Trophoblast cell (in vitro differentiated cells and primary cell): ENCODE measurements at regions not wholly inside any gene's neighbourhood (a gene's known extent, or its start where the extent isn't known, plus 50 kb on each side); places are given as distances from the start of the nearest gene placed in this dataset.
"Not testable (repeated sequence)": the region's sequence is repeated elsewhere in the genome, so short reads cannot be mapped to it uniquely, and the experiment has no call there.

Experiments used
- DNase-seq, 2 donors: peaks; one replicate each; pipeline ENCODE4 v3.0.0-alpha.2; 2016
- H2AFZ ChIP-seq: 2 replicates; pipeline ENCODE4 v1.6.1; 2013; ENCODE audit warnings: low read length, moderate library complexity, mild to moderate bottlenecking; ENCODE audit not compliant: insufficient read depth, poor library complexity
- H2AK5ac ChIP-seq: 2 replicates; pipeline ENCODE4 v1.6.1; 2013; ENCODE audit warnings: mild to moderate bottlenecking, low read length
- H2BK120ac ChIP-seq: 2 replicates; pipeline ENCODE4 v1.6.1; 2013; ENCODE audit warnings: low read length, mild to moderate bottlenecking, moderate library complexity; ENCODE audit not compliant: insufficient read depth, poor library complexity
- H2BK12ac ChIP-seq: 2 replicates; pipeline ENCODE4 v1.6.1; 2013; ENCODE audit warnings: mild to moderate bottlenecking, low read length, moderate library complexity
- H2BK5ac ChIP-seq: 2 replicates; pipeline ENCODE4 v1.6.1; 2013; ENCODE audit warnings: low read length, low read depth, moderate library complexity, mild to moderate bottlenecking; ENCODE audit not compliant: poor library complexity
- H3K14ac ChIP-seq: 2 replicates; pipeline ENCODE4 v1.6.1; 2013; ENCODE audit warnings: mild to moderate bottlenecking, low read length
- H3K18ac ChIP-seq: 2 replicates; pipeline ENCODE4 v1.6.1; 2013; ENCODE audit warnings: mild to moderate bottlenecking, low read length
- H3K23ac ChIP-seq: 2 replicates; pipeline ENCODE4 v1.6.1; 2013; ENCODE audit warnings: low read length
- H3K27ac ChIP-seq: 2 replicates; pipeline ENCODE4 v1.5.1; 2013; ENCODE audit warnings: low read depth, mild to moderate bottlenecking, inconsistent platforms, low read length, moderate library complexity
- H3K27me3 ChIP-seq: 2 replicates; pipeline ENCODE4 v1.6.1; 2013; ENCODE audit warnings: inconsistent platforms, mild to moderate bottlenecking, low read length, moderate library complexity; ENCODE audit not compliant: insufficient read depth
- H3K36me3 ChIP-seq, 2 experiments: 1 replicate in 1 of 2; 2 replicates in 1 of 2; pipeline ENCODE4 v1.6.1; 2013; ENCODE audit warnings: low read length in 2 of 2, mild to moderate bottlenecking in 2 of 2, moderate library complexity in 1 of 2; ENCODE audit not compliant: insufficient read depth in 2 of 2, control insufficient read depth in 1 of 2
- H3K4ac ChIP-seq: 2 replicates; pipeline ENCODE4 v1.6.1; 2013; ENCODE audit warnings: low read depth, mild to moderate bottlenecking, low read length, moderate library complexity
- H3K4me1 ChIP-seq, 2 experiments: 1 replicate in 1 of 2; 2 replicates in 1 of 2; pipeline ENCODE4 v1.6.1; 2013; ENCODE audit warnings: low read length in 2 of 2, mild to moderate bottlenecking in 2 of 2, moderate library complexity in 1 of 2; ENCODE audit not compliant: insufficient read depth in 2 of 2, control insufficient read depth in 1 of 2
- H3K4me2 ChIP-seq: 2 replicates; pipeline ENCODE4 v1.6.1; 2013; ENCODE audit warnings: inconsistent platforms, mild to moderate bottlenecking, low read length, moderate library complexity
- H3K4me3 ChIP-seq: 2 replicates; pipeline ENCODE4 v1.5.1; 2013; ENCODE audit warnings: mild to moderate bottlenecking, low read depth, low read length, inconsistent platforms
- H3K79me1 ChIP-seq: one replicate; pipeline ENCODE4 v1.6.1; 2013; ENCODE audit warnings: low read length
- H3K79me2 ChIP-seq: 2 replicates; pipeline ENCODE4 v1.6.1; 2013; ENCODE audit warnings: low read length, mild to moderate bottlenecking; ENCODE audit not compliant: control insufficient read depth, insufficient read depth, poor library complexity
- H3K9ac ChIP-seq: 2 replicates; pipeline ENCODE4 v1.6.1; 2013; ENCODE audit warnings: mild to moderate bottlenecking, low read length
- H3K9me3 ChIP-seq: 2 replicates; pipeline ENCODE4 v1.6.1; 2013; ENCODE audit warnings: low read depth, mild to moderate bottlenecking, control low read depth, inconsistent platforms, low read length; ENCODE audit not compliant: insufficient read depth
- H4K12ac ChIP-seq: 2 replicates; pipeline ENCODE4 v1.6.1; 2013; ENCODE audit warnings: low read depth, mild to moderate bottlenecking, low read length, moderate library complexity
- H4K8ac ChIP-seq: 2 replicates; pipeline ENCODE4 v1.6.1; 2013; ENCODE audit warnings: low read depth, mild to moderate bottlenecking, low read length, moderate library complexity
- H4K91ac ChIP-seq: one replicate; pipeline ENCODE4 v1.6.1; 2013; ENCODE audit warnings: low read depth, mild to moderate bottlenecking, low read length, moderate library complexity
- WGBS: extraction: QIAGEN DNeasy Blood & Tissue Kit; methylation state at CpG from one replicate; pipeline ENCODE4 v1.1.7; 2013; ENCODE audit warnings: missing lambda C conversion rate; ENCODE audit not compliant: insufficient read length, insufficient coverage; ENCODE audit errors: extremely low coverage; 5-methylcytosine and 5-hydroxymethylcytosine counted together

DNA sequence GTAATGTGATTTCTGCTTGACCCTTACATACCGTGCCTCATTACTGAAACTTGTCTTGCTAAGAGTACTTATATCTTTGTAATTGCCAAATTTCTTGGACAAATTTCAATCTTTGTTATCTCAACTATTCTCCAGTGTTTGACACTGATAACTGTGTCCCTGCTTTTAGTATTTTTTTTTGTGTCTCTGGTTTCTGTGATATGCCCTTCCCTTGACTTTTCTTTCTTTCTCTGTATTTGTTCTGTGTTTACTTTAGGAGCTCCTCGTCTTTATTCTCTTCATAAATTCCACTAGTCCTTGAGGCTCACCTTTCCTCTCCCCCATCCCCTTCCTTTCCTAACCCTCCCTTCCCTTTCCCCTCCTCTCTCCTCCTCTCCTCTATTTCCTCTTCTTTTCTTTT lies 123.7 kb upstream of the FBXL17 start:
- H3K9me3 ChIP-seq: peaks cover 4% of the 10 kb centered on the region
- H3K9ac ChIP-seq: no peak overlapping the region
- H3K4ac ChIP-seq: no peak overlapping the region
- H3K4me2 ChIP-seq: no peak overlapping the region
- no peak for DNase-seq
- no peak overlapping the region for H3K27ac ChIP-seq
- H4K91ac ChIP-seq: no peak overlapping the region
- no peak overlapping the region for H3K4me3 ChIP-seq
- no peak overlapping the region for H2BK120ac ChIP-seq
- H3K79me1 ChIP-seq: no peaks in the 10 kb centered on the region
- no peak overlapping the region for H4K8ac ChIP-seq
- no CpG with 5 or more reads among the region's 2 CpGs for WGBS
- H2BK5ac ChIP-seq: no peak overlapping the region
- H4K12ac ChIP-seq: no peak overlapping the region
- no peaks in the 10 kb centered on the region for H3K27me3 ChIP-seq
- H3K14ac ChIP-seq: no peak overlapping the region
- H3K79me2 ChIP-seq: no peaks in the 10 kb centered on the region
- H3K23ac ChIP-seq: no peak overlapping the region
- H2BK12ac ChIP-seq: no peak overlapping the region
- H3K36me3 ChIP-seq: no peaks in the 10 kb centered on the region
- no peak overlapping the region for H3K18ac ChIP-seq
- H3K4me1 ChIP-seq: no peaks in the 10 kb centered on the region
- no peak overlapping the region for H2AK5ac ChIP-seq
- no peak overlapping the region for H2AFZ ChIP-seq

DNA sequence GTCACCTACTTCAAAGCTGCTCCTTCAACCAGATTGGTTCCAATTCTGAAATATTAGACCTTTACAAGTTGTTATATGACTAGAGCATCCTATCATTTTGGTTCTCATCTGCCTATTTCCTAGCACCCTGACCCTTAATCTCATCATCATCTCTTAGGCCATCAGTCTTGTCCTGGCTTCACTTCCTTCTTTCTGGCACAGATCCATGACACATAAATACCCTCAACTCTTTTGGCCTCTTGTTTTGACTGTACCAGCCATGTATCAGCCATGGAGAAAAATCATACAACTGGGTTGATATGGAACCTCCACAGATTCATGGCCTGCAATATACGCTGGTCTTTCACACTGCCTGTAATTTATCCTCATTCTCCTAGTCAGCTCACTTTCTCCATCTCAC lies 123.1 kb upstream of the FBXL17 start:
- H2AFZ ChIP-seq: no peak overlapping the region
- no peak overlapping the region for H2AK5ac ChIP-seq
- H3K79me2 ChIP-seq: no peaks in the 10 kb centered on the region
- no peak overlapping the region for H3K27ac ChIP-seq
- no peak overlapping the region for H3K23ac ChIP-seq
- no peaks in the 10 kb centered on the region for H3K27me3 ChIP-seq
- H4K91ac ChIP-seq: no peak overlapping the region
- no peaks in the 10 kb centered on the region for H3K36me3 ChIP-seq
- no CpG with 5 or more reads among the region's 1 CpG for WGBS
- H4K12ac ChIP-seq: no peak overlapping the region
- H3K4me1 ChIP-seq: no peaks in the 10 kb centered on the region
- H4K8ac ChIP-seq: no peak overlapping the region
- H2BK5ac ChIP-seq: no peak overlapping the region
- no peak for DNase-seq
- H2BK12ac ChIP-seq: no peak overlapping the region
- H2BK120ac ChIP-seq: no peak overlapping the region
- H3K79me1 ChIP-seq: no peaks in the 10 kb centered on the region
- no peak overlapping the region for H3K4ac ChIP-seq
- no peak overlapping the region for H3K14ac ChIP-seq
- no peak overlapping the region for H3K9ac ChIP-seq
- H3K9me3 ChIP-seq: peaks cover 8% of the 10 kb centered on the region
- no peak overlapping the region for H3K4me2 ChIP-seq
- H3K18ac ChIP-seq: no peak overlapping the region
- no peak overlapping the region for H3K4me3 ChIP-seq

GRCh38 chr5:108503986-108504385 lies 122.1 kb upstream of the FBXL17 start:
- H4K12ac ChIP-seq: no peak overlapping the region

DNA sequence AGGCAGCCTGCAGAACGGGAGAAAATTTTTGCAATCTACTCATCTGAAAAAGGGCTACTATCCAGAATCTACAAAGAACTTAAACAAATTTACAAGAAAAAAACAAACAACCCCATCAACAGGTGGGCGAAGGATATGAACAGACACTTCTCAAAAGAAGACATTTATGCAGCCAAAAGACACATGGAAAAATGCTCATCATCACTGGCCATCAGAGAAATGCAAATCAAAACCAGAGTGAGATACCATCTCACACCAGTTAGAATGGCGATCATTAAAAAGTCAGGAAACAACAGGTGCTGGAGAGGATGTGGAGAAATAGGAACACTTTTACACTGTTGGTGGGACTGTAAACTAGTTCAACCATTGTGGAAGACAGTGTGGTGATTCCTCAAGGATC lies 113.7 kb upstream of the FBXL17 start:
- not testable (repeated sequence) for H3K23ac ChIP-seq, H4K12ac ChIP-seq, H3K36me3 ChIP-seq, H3K79me2 ChIP-seq, H3K27ac ChIP-seq, DNase-seq, H2AFZ ChIP-seq, H3K79me1 ChIP-seq, H3K27me3 ChIP-seq, H2BK120ac ChIP-seq, H3K18ac ChIP-seq, H3K4me3 ChIP-seq, H3K9ac ChIP-seq, H4K8ac ChIP-seq, H3K9me3 ChIP-seq, H2BK5ac ChIP-seq, H2AK5ac ChIP-seq, H3K4me1 ChIP-seq, H3K4me2 ChIP-seq, H2BK12ac ChIP-seq, H3K14ac ChIP-seq, H4K91ac ChIP-seq, H3K4ac ChIP-seq
- WGBS: no CpG with 5 or more reads among the region's 3 CpGs

More at GRCh38 chr5:108503986-108504385, 122.1 kb upstream of the FBXL17 start:
- Histone ChIP-seq H3K79me1 (no peaks in the 10 kb centered on the region), H3K4me2 (no peak overlapping the region), H3K4me1 (no peaks in the 10 kb centered on the region), H3K23ac (no peak overlapping the region), H3K9me3 (peaks cover 8% of the 10 kb centered on the region), H2BK12ac (no peak overlapping the region), H2BK5ac (no peak overlapping the region), H3K14ac (no peak overlapping the region), H4K91ac (no peak overlapping the region), H3K18ac (no peak overlapping the region), H3K36me3 (no peaks in the 10 kb centered on the region), H2AFZ (no peak overlapping the region), H3K4ac (no peak overlapping the region), H2BK120ac (no peak overlapping the region), H2AK5ac (no peak overlapping the region), H3K79me2 (no peaks in the 10 kb centered on the region), H3K4me3 (no peak overlapping the region), H4K8ac (no peak overlapping the region), H3K27me3 (no peaks in the 10 kb centered on the region), H3K27ac (no peak overlapping the region), H3K9ac (no peak overlapping the region)
- no peak for DNase-seq
- no CpG with 5 or more reads among the region's 2 CpGs for WGBS
